GM21723 (cell line): ENCODE measurements at regions not wholly inside any gene's neighbourhood (a gene's known extent, or its start where the extent isn't known, plus 50 kb on each side); places are given as distances from the start of the nearest gene placed in this dataset.
"Not testable (repeated sequence)": the region's sequence is repeated elsewhere in the genome, so short reads cannot be mapped to it uniquely, and the experiment has no call there.

Experiments
- ATAC-seq: cut with Tn5 transposase; IDR thresholded peaks from one replicate; pipeline ENCODE4 v1.9.1; 2021; ENCODE audit warnings: mild to moderate bottlenecking, moderate library complexity; ENCODE audit not compliant: unreplicated experiment

- ATAC-seq, result no peak
These were observed 78.1 kb upstream of the ZNF644 start for GRCh38 chr1:91099746-91100621.

DNA sequence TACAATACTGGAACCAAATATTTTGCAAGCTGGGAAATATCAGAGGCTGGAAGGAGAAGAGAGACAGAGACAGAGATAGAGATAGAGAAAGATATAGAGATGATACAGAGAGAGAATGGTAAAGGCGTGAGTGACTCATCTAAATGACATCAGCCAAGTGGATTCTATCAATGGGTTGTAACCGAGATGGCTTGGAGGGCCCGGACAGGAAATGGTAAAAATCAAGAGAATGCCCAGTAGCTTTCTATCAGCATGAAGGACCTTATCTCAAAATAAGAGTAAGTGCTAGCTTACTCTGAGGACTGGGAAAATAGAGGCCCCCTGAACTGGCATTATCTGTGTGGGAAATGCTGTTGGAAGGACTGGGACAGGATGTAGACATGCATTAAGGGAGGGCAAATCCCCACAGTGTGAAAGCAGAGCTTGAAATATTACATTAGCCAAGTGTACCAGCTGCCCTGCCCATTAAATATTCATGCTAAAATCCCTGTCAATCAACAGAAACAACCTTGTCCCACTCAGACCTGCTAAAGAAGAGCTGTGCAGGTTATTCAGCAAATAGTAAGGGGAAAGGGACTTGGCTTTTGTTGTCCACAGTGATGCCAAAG lies 76.6 kb upstream of the ZNF644 start:
- no peak for ATAC-seq

DNA sequence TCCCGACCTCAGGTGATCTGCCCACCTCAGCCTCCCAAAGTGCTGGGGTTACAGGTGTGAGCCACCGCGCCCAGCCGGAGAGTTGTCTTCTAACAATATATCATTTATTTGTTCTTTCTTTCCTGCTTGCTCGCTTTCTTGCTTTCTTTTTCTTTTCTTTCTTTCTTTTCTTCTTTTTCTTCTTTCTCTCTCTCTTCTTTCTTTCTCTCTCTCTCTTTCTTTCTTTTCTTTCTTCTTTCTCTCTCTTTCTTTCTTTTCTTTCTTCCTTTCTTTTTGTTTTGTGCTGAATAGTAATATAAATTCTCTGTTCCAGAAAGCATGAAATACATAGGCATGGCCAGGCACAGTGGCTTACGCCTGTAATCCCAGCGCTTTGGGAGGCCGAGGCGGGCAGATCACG lies 73.5 kb upstream of the ZNF644 start:
- ATAC-seq, result not testable (repeated sequence)

DNA sequence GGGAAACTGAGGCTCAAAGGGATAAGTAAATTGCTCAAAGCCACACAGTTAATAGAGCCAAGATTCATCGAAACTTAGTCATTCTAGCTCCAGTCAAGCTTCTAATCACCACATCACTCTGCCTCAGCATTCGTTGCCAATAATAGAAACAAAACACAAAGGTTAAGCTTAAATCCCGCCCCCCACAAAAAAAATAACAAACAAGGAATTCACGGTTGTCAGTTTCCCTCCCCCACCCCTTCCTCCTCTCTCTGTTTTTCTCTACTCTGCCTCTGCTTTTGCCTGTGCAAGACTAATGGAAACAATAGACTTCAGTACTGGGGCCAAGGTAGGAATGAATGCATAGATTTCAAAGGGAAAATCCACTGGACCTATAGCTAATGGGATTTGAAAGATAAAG lies 70.7 kb upstream of the ZNF644 start:
- no peak for ATAC-seq

GRCh38 chr1:91091812-91092211 lies 70.0 kb upstream of the ZNF644 start:
- ATAC-seq, result no peak

DNA sequence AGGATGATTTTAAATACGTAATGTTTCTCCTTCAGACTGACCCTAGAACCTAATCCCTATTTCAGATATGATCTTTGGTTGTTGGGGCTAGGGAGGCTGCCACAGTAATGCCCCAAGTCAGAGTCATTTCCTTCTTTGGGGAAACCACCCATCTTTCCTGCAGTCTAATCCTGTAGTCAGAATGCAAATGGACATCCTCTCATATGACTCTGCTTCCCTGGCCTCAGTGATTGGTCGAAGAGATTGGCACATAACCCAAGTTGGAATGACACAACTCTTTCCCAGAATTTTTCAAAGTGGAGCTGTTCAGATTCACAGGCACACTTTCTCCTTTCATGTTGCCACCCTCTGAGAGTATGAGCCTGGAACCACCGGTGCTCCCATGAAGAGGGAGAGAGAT lies 58.8 kb upstream of the ZNF644 start:
- ATAC-seq, result no peak

- no peak for ATAC-seq
These were observed 57.0 kb upstream of the ZNF644 start for GRCh38 chr1:91078859-91079258.

GRCh38 chr1:91076834-91077233 lies 55.0 kb upstream of the ZNF644 start:
- ATAC-seq, result no peak

DNA sequence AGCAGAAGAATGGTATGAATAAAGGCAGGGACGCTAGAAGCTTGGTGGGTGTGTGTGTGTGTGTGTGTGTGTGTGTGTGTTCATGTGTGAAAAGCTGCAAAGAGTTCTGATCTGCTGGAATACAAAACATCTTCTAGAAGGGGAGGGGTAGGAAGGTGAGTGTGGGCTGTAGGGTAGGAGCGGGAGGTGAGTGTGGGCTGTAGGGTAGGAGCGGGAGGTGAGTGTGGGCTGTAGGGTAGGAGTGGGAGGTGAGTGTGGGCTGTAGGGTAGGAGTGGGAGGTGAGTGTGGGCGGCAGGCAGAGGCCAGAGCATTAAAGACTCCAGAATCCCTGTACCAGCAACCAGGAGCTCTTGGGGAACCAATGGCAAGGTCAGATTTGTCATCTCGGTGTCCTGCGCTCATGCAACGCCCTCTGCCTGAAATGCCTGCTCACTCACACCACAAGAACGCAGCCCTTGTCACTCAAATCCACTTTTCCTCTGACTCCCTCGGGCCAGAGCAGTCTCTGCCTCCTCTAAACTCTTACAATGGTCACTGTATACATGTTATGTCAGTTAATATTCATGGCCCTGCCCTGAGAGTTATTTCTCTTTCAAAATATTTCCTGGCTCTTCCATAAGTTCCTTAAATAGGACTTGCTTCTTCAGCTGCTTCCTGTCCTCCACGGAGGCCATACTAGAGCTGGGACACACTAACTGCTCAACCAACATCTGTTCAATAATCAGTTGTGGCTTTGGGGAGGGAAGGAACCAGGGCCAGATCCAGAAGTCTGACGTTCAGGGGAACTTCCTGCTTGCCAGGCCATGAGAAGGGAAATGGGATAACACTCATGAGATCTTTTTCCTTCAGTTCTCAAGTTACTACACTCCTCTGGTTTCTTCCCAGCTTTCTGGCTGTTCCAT lies 53.6 kb upstream of the ZNF644 start:
- no peak for ATAC-seq

GRCh38 chr1:91073299-91073698 lies 51.5 kb upstream of the ZNF644 start:
- ATAC-seq, result no peak

DNA sequence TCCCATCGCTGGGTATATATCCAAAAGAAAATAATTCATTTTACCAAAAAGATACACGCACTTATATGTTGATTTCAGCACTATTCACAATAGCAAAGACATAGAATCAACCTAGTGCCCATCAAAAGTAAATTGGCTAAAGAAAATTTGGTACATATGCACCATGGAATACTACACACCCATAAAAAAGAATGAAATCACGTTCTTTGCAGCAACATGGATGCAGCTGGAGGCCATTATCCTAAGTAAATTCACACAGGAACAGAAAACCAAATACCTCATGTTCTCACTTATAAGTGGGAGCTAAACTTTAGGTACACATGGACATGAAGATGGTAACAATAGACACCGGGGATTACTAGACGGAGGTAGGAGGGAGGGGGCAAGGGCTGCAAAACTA lies 50.0 kb upstream of the ZNF644 start:
- no peak for ATAC-seq
